SU-DHL-6 (cell line): ENCODE measurements at regions not wholly inside any gene's neighbourhood (a gene's known extent, or its start where the extent isn't known, plus 50 kb on each side); places are given as distances from the start of the nearest gene placed in this dataset.

ENCODE experiments used
- EZH2phosphoT487 ChIP-seq: fragments of 200-600 bp; sonication (generic), shearing (Covaris generic); conservative IDR thresholded peaks from 2 replicates; pipeline ENCODE4 v1.6.1; 2018; ENCODE audit warnings: mild to moderate bottlenecking, antibody characterized with exemption, low read length, moderate library complexity, mixed read lengths
- TF ChIP-seq, protein P1 (sequence below): fragments of 200-600 bp; sonication (generic); IDR thresholded peaks from one replicate; pipeline ENCODE4 v1.5.1; 2017; ENCODE audit warnings: antibody characterized with exemption, mild to moderate bottlenecking, low read length, moderate library complexity; ENCODE audit not compliant: insufficient read depth, poor library complexity, severe bottlenecking

DNA sequence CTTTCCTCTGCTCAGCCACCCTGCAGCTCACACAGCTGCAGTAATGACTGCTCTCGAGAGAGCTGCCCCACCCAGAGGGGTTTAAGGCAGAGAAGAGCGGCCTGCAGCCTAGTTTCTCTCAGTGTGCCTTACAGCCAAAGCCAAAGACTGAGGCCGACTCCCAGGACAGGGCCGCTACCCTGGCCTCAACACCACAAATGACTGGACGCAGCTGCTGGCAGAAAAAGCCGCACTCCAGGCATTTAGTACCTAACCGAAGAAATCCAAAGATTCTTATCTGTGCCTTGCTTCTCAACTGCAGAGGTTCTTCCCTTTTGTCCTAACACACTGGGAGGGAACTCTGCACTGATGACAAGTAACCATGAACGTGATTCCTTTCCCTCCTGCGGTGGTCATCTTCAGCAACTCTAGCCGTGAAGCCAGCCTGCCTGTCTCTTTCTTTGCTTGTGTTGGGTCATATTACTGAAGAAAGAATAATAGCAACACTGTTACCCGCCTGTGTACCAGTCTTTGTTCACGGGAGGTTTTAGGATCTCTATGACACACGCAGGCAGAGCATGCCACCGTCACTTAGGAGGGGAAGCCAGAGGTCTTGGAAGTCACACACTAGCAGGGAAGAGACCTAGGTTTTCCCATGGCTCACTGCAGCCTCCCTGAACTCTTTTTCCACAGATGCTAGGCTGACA lies 202.7 kb downstream of the RHOU start:
- TF ChIP-seq, protein P1, sequence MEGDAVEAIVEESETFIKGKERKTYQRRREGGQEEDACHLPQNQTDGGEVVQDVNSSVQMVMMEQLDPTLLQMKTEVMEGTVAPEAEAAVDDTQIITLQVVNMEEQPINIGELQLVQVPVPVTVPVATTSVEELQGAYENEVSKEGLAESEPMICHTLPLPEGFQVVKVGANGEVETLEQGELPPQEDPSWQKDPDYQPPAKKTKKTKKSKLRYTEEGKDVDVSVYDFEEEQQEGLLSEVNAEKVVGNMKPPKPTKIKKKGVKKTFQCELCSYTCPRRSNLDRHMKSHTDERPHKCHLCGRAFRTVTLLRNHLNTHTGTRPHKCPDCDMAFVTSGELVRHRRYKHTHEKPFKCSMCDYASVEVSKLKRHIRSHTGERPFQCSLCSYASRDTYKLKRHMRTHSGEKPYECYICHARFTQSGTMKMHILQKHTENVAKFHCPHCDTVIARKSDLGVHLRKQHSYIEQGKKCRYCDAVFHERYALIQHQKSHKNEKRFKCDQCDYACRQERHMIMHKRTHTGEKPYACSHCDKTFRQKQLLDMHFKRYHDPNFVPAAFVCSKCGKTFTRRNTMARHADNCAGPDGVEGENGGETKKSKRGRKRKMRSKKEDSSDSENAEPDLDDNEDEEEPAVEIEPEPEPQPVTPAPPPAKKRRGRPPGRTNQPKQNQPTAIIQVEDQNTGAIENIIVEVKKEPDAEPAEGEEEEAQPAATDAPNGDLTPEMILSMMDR: no peak
- no peak for TF ChIP-seq EZH2phosphoT487
